ENCODE measurements at regions not wholly inside any gene's neighbourhood (a gene's known extent, or its start where the extent isn't known, plus 50 kb on each side); places are given as distances from the start of the nearest gene placed in this dataset.

GRCh38 chr10:114771157-114771556 lies 50.4 kb upstream of the FHIP2A start:
- H3K4me3 ChIP-seq (ENCODE audit: low read depth, low read length) = no peak overlapping the region
- TF ChIP-seq, protein P1, sequence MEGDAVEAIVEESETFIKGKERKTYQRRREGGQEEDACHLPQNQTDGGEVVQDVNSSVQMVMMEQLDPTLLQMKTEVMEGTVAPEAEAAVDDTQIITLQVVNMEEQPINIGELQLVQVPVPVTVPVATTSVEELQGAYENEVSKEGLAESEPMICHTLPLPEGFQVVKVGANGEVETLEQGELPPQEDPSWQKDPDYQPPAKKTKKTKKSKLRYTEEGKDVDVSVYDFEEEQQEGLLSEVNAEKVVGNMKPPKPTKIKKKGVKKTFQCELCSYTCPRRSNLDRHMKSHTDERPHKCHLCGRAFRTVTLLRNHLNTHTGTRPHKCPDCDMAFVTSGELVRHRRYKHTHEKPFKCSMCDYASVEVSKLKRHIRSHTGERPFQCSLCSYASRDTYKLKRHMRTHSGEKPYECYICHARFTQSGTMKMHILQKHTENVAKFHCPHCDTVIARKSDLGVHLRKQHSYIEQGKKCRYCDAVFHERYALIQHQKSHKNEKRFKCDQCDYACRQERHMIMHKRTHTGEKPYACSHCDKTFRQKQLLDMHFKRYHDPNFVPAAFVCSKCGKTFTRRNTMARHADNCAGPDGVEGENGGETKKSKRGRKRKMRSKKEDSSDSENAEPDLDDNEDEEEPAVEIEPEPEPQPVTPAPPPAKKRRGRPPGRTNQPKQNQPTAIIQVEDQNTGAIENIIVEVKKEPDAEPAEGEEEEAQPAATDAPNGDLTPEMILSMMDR (conservative IDR thresholded peaks at IDR 0.05; ENCODE audit: low read depth, low read length) = no peak
- no peak for DNase-seq (ENCODE audit: low read depth)

- TF ChIP-seq, protein P1 (conservative IDR thresholded peaks at IDR 0.05; ENCODE audit: low read depth, low read length) = no peak
- H3K4me3 ChIP-seq (ENCODE audit: low read depth, low read length) = no peak overlapping the region
- DNase-seq (ENCODE audit: low read depth) = no peak
These were observed 49.8 kb upstream of the FHIP2A start for GRCh38 chr10:114771749-114772148.
